A673 (cell line): ENCODE measurements at regions not wholly inside any gene's neighbourhood (a gene's known extent, or its start where the extent isn't known, plus 50 kb on each side); places are given as distances from the start of the nearest gene placed in this dataset.

Source experiments
- BruUV-seq: library from RNA; stranded (reverse); fragments of 400-500 nt; replicated peaks from 2 replicates; lab custom pipeline; 2021; lab: Mats Ljungman, UMichigan
- CTCF ChIA-PET: fragments of 300-600 bp; sonication (Branson Sonifier 250); formaldehyde crosslinking; loops from one replicate; lab custom pipeline; 2022; ENCODE audit warnings: antibody characterized with exemption; lab: Charles Lee
- POLR2A ChIA-PET: fragments of 300-600 bp; sonication (Branson Sonifier 250); formaldehyde crosslinking; loops from one replicate; lab custom pipeline; 2022; ENCODE audit warnings: antibody characterized with exemption; ENCODE audit not compliant: low non-redundant PET; lab: Charles Lee
- DNase-seq: peaks from one replicate; pipeline ENCODE4 v3.0.0-alpha.2; 2015; ENCODE audit warnings: low spot score
- H3K27ac ChIP-seq: fragments of 200-600 bp; sonication (generic); 2 replicates; pipeline ENCODE4 v1.5.1; 2016; ENCODE audit warnings: mixed run types, low read depth, mild to moderate bottlenecking, mixed read lengths, antibody characterized with exemption, low read length; ENCODE audit not compliant: poor library complexity, severe bottlenecking
- H3K27me3 ChIP-seq: fragments of 200-600 bp; sonication (generic); replicated peaks from 2 replicates; pipeline ENCODE4 v1.6.1; 2017; ENCODE audit warnings: mixed run types, low read depth, mild to moderate bottlenecking, mixed read lengths, antibody characterized with exemption, low read length; ENCODE audit not compliant: insufficient read depth, poor library complexity
- H3K36me3 ChIP-seq: fragments of 200-600 bp; sonication (generic); 2 replicates; pipeline ENCODE4 v1.6.1; 2016; ENCODE audit warnings: mixed run types, mild to moderate bottlenecking, mixed read lengths, antibody characterized with exemption, low read length; ENCODE audit not compliant: insufficient read depth, poor library complexity, severe bottlenecking
- H3K4me1 ChIP-seq: fragments of 200-600 bp; sonication (generic); 2 replicates; pipeline ENCODE4 v1.6.1; 2017; ENCODE audit warnings: mixed run types, mild to moderate bottlenecking, mixed read lengths, antibody characterized with exemption, low read length; ENCODE audit not compliant: insufficient read depth, poor library complexity, severe bottlenecking
- H3K4me3 ChIP-seq: fragments of 200-600 bp; sonication (generic); 2 replicates; pipeline ENCODE4 v1.5.1; 2016; ENCODE audit warnings: low read depth, mixed run types, mild to moderate bottlenecking, mixed read lengths, low read length; ENCODE audit not compliant: poor library complexity, severe bottlenecking
- H3K9me3 ChIP-seq: fragments of 200-600 bp; sonication (generic); 2 replicates; pipeline ENCODE4 v1.6.1; 2016; ENCODE audit warnings: mixed run types, low read depth, mild to moderate bottlenecking, mixed read lengths, antibody characterized with exemption, low read length; ENCODE audit not compliant: poor library complexity, severe bottlenecking
- CTCF ChIP-seq: fragments of 300-800, 200-600 bp; sonication (generic); conservative IDR thresholded peaks from 2 replicates; pipeline ENCODE4 v1.5.1; 2017; ENCODE audit warnings: low read depth, mild to moderate bottlenecking, antibody characterized with exemption, low read length, moderate library complexity, mixed read lengths
- EZH2 ChIP-seq: fragments of 200-600 bp; sonication (generic); IDR thresholded peaks from 2 replicates; pipeline ENCODE4 v1.6.1; 2017; ENCODE audit warnings: borderline replicate concordance, low read depth, mild to moderate bottlenecking, mixed read lengths, antibody characterized with exemption, low read length; ENCODE audit not compliant: poor library complexity, severe bottlenecking
- intact Hi-C: fragments of 100-400 bp; cut with micrococcal nuclease; formaldehyde crosslinking; loops from one replicate; pipeline ENCODE4 v1.10.0; 2022; ENCODE audit not compliant: unreplicated experiment

- TF ChIP-seq CTCF (no peak), EZH2 (no peak)
- DNase-seq = no peak
- no peaks in the 10 kb centered on the region for H3K36me3 ChIP-seq
- POLR2A ChIA-PET = no interaction called here
- no peak overlapping the region for H3K27ac ChIP-seq
- intact Hi-C loops = no loop called here
- H3K4me1 ChIP-seq = peaks cover 12% of the 10 kb centered on the region
- H3K27me3 ChIP-seq = no peaks in the 10 kb centered on the region
- BruUV-seq = no TSS peak
- no peak overlapping the region for H3K4me3 ChIP-seq
- no peaks in the 10 kb centered on the region for H3K9me3 ChIP-seq
- CTCF ChIA-PET = no interaction called here
Measured at GRCh38 chr2:177327009-177327408, 62.5 kb upstream of the NFE2L2 start.

GRCh38 chr2:177328056-177328455, 63.5 kb upstream of the NFE2L2 start:
- H3K27ac ChIP-seq = no peak overlapping the region
- no peaks in the 10 kb centered on the region for H3K27me3 ChIP-seq
- intact Hi-C loops = no loop called here
- no peaks in the 10 kb centered on the region for H3K36me3 ChIP-seq
- H3K9me3 ChIP-seq = no peaks in the 10 kb centered on the region
- no peak overlapping the region for H3K4me3 ChIP-seq
- POLR2A ChIA-PET = no interaction called here
- CTCF ChIA-PET = no interaction called here
- H3K4me1 ChIP-seq = peaks cover 18% of the 10 kb centered on the region
- no peak for DNase-seq
- TF ChIP-seq CTCF (no peak), EZH2 (no peak)
- BruUV-seq = no TSS peak

GRCh38 chr2:177329064-177329463, 63.5 kb upstream of the AGPS start:
- intact Hi-C loops = no loop called here
- no peak for TF ChIP-seq CTCF
- TF ChIP-seq EZH2 = no peak
- Histone ChIP-seq H3K36me3 (no peaks in the 10 kb centered on the region), H3K4me1 (peaks cover 18% of the 10 kb centered on the region), H3K4me3 (no peak overlapping the region), H3K27ac (no peak overlapping the region), H3K9me3 (no peaks in the 10 kb centered on the region), H3K27me3 (no peaks in the 10 kb centered on the region)
- BruUV-seq = no TSS peak
- ChIA-PET POLR2A (no interaction called here), CTCF (no interaction called here)
- no peak for DNase-seq
